H1 (cell line): ENCODE measurements at regions not wholly inside any gene's neighbourhood (a gene's known extent, or its start where the extent isn't known, plus 50 kb on each side); places are given as distances from the start of the nearest gene placed in this dataset.

Experiments
- BCL11A ChIP-seq, 2 experiments: IDR thresholded peaks; one replicate each; pipeline ENCODE4 v1.6.1; 2011; ENCODE audit warnings: low read depth in 2 of 2, low read length in 2 of 2, mild to moderate bottlenecking in 2 of 2
- EGR1 ChIP-seq: IDR thresholded peaks from 2 replicates; pipeline ENCODE4 v1.6.1; 2011; ENCODE audit warnings: low read depth, low read length, borderline replicate concordance
- EZH2 ChIP-seq: fragments of 200-600 bp; sonication (generic); IDR thresholded peaks from 2 replicates; pipeline ENCODE4 v1.7.1; 2012; ENCODE audit warnings: low read depth, mild to moderate bottlenecking, moderate library complexity, low read length, inconsistent platforms; ENCODE audit not compliant: severe bottlenecking
- HDAC6 ChIP-seq: IDR thresholded peaks from one replicate; pipeline ENCODE4 v1.7.1; 2012; ENCODE audit warnings: low read depth, mild to moderate bottlenecking, inconsistent platforms, low read length, moderate library complexity
- KDM4A ChIP-seq: IDR thresholded peaks from one replicate; pipeline ENCODE4 v1.7.1; 2012; ENCODE audit warnings: low read depth, mild to moderate bottlenecking, moderate library complexity, low read length, inconsistent platforms; ENCODE audit not compliant: severe bottlenecking
- KDM5A ChIP-seq: fragments of 200-600 bp; IDR thresholded peaks from 2 replicates; pipeline ENCODE4 v1.7.1; 2012; ENCODE audit warnings: mild to moderate bottlenecking, low read length, inconsistent platforms, mixed read lengths
- POLR2AphosphoS5 ChIP-seq: IDR thresholded peaks from 2 replicates; pipeline ENCODE4 v1.6.1; 2011; ENCODE audit warnings: low read depth, low read length
- POU5F1 ChIP-seq: IDR thresholded peaks from 2 replicates; pipeline ENCODE4 v1.6.1; 2011; ENCODE audit warnings: low read depth, mild to moderate bottlenecking, low read length, moderate library complexity
- SP2 ChIP-seq: IDR thresholded peaks from 2 replicates; pipeline ENCODE4 v1.6.1; 2012; ENCODE audit warnings: mild to moderate bottlenecking, low read length, inconsistent platforms
- TF ChIP-seq, protein P1 (sequence below): fragments of 300-600 bp; sonication (generic); IDR thresholded peaks from 2 replicates; pipeline ENCODE4 v1.7.1; 2012; ENCODE audit warnings: low read length, moderate library complexity, mild to moderate bottlenecking, inconsistent platforms; ENCODE audit not compliant: insufficient replicate concordance
- TF ChIP-seq, protein P2 (sequence below): IDR thresholded peaks from 2 replicates; pipeline ENCODE4 v1.6.1; 2012; ENCODE audit warnings: inconsistent platforms

DNA sequence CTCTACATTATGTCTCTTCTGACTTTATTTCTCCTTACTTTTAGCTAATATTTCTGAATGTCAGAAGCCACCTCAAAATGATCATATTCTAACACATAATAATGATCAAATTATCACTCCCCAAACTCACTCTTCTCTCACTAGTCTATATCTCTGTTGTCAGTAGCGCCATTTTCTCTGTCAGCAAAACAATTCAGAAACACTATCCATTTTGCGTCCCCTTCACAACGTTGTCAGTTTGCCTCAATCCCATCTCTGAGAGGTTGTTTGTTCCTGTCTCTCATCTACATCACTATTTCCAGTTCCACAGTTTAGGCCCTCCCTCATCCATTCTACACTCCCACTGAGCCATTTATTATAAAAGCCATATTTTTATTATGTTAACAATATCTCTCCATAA is 1376.3 kb upstream of the ACVR2A start (continued):
- TF ChIP-seq, protein P1, sequence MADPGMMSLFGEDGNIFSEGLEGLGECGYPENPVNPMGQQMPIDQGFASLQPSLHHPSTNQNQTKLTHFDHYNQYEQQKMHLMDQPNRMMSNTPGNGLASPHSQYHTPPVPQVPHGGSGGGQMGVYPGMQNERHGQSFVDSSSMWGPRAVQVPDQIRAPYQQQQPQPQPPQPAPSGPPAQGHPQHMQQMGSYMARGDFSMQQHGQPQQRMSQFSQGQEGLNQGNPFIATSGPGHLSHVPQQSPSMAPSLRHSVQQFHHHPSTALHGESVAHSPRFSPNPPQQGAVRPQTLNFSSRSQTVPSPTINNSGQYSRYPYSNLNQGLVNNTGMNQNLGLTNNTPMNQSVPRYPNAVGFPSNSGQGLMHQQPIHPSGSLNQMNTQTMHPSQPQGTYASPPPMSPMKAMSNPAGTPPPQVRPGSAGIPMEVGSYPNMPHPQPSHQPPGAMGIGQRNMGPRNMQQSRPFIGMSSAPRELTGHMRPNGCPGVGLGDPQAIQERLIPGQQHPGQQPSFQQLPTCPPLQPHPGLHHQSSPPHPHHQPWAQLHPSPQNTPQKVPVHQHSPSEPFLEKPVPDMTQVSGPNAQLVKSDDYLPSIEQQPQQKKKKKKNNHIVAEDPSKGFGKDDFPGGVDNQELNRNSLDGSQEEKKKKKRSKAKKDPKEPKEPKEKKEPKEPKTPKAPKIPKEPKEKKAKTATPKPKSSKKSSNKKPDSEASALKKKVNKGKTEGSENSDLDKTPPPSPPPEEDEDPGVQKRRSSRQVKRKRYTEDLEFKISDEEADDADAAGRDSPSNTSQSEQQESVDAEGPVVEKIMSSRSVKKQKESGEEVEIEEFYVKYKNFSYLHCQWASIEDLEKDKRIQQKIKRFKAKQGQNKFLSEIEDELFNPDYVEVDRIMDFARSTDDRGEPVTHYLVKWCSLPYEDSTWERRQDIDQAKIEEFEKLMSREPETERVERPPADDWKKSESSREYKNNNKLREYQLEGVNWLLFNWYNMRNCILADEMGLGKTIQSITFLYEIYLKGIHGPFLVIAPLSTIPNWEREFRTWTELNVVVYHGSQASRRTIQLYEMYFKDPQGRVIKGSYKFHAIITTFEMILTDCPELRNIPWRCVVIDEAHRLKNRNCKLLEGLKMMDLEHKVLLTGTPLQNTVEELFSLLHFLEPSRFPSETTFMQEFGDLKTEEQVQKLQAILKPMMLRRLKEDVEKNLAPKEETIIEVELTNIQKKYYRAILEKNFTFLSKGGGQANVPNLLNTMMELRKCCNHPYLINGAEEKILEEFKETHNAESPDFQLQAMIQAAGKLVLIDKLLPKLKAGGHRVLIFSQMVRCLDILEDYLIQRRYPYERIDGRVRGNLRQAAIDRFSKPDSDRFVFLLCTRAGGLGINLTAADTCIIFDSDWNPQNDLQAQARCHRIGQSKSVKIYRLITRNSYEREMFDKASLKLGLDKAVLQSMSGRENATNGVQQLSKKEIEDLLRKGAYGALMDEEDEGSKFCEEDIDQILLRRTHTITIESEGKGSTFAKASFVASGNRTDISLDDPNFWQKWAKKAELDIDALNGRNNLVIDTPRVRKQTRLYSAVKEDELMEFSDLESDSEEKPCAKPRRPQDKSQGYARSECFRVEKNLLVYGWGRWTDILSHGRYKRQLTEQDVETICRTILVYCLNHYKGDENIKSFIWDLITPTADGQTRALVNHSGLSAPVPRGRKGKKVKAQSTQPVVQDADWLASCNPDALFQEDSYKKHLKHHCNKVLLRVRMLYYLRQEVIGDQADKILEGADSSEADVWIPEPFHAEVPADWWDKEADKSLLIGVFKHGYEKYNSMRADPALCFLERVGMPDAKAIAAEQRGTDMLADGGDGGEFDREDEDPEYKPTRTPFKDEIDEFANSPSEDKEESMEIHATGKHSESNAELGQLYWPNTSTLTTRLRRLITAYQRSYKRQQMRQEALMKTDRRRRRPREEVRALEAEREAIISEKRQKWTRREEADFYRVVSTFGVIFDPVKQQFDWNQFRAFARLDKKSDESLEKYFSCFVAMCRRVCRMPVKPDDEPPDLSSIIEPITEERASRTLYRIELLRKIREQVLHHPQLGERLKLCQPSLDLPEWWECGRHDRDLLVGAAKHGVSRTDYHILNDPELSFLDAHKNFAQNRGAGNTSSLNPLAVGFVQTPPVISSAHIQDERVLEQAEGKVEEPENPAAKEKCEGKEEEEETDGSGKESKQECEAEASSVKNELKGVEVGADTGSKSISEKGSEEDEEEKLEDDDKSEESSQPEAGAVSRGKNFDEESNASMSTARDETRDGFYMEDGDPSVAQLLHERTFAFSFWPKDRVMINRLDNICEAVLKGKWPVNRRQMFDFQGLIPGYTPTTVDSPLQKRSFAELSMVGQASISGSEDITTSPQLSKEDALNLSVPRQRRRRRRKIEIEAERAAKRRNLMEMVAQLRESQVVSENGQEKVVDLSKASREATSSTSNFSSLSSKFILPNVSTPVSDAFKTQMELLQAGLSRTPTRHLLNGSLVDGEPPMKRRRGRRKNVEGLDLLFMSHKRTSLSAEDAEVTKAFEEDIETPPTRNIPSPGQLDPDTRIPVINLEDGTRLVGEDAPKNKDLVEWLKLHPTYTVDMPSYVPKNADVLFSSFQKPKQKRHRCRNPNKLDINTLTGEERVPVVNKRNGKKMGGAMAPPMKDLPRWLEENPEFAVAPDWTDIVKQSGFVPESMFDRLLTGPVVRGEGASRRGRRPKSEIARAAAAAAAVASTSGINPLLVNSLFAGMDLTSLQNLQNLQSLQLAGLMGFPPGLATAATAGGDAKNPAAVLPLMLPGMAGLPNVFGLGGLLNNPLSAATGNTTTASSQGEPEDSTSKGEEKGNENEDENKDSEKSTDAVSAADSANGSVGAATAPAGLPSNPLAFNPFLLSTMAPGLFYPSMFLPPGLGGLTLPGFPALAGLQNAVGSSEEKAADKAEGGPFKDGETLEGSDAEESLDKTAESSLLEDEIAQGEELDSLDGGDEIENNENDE, result no peak
- TF ChIP-seq POLR2AphosphoS5 (no peak), EZH2 (no peak), SP2 (no peak), EGR1 (no peak), BCL11A (IDR thresholded peaks at IDR 0.05; ENCODE audit: low read depth in 2 of 2, low read length in 2 of 2) (no peak), KDM4A (no peak), HDAC6 (no peak), POU5F1 (no peak), KDM5A (no peak)
- TF ChIP-seq, protein P2, sequence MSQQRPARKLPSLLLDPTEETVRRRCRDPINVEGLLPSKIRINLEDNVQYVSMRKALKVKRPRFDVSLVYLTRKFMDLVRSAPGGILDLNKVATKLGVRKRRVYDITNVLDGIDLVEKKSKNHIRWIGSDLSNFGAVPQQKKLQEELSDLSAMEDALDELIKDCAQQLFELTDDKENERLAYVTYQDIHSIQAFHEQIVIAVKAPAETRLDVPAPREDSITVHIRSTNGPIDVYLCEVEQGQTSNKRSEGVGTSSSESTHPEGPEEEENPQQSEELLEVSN, result no peak
